ENCODE measurements at regions not wholly inside any gene's neighbourhood (a gene's known extent, or its start where the extent isn't known, plus 50 kb on each side); places are given as distances from the start of the nearest gene placed in this dataset.
"Not testable (repeated sequence)": the region's sequence is repeated elsewhere in the genome, so short reads cannot be mapped to it uniquely, and the experiment has no call there.

DNA sequence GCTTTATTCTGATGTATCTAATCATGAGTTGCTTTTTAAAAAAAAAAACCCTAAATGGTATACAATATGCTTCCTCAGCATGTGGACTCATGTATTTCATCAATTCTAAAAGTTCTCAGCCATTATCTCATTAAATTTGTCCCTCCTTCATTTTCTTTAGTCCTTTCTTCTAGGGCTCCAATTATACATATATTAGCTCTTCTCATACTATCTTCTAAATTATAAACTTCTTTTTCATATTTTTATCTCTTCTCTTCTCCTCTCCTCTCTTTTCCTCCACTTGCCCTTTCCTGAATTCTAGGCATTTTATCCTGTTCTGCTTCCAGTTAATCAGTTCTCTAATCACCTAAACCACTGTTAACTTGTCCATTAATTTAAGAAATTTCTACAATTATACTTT is 55.0 kb upstream of the IL33 start:
- no peak for DNase-seq (ENCODE audit: low read depth in 3 of 3)

DNA sequence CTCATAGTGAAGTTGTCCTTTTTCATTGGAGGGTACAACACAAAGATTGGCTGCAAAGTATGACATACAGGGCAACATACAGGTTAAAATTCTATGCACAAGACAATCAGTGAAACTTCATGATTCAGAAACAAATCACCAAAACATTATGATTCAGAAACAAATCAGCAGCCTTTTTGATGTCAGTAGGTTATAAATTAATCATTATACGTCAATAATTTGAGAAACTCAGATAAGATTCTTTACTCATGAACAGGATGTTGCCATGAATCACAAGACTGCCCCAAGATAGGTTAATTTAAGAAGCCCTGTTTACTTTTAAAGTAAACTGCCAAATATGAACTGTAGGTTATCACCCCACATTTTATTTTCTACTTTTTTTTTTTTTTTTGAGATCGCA is 62.2 kb upstream of the IL33 start:
- DNase-seq (ENCODE audit: low read depth in 3 of 3) = no peak

DNA sequence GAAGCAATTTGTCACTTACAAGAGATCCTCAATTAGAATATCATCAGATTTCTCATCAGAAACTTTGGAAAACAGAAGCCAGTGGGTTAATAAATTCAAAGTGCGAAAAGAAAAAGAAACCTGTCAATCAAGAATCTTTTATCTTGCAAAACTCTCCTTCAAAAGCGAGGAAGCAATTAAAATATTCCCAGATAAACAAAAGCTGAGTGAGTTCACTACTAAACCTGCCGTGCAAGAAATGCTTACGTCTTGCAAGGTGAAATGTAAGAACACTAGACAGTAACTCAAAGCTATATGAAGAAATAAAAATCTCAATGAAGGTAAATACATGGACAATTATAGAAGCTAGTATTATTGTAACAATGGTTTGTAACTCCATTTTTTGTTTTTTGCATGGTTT is 62.8 kb upstream of the IL33 start:
- DNase-seq (ENCODE audit: low read depth in 3 of 3) = no peak

DNA sequence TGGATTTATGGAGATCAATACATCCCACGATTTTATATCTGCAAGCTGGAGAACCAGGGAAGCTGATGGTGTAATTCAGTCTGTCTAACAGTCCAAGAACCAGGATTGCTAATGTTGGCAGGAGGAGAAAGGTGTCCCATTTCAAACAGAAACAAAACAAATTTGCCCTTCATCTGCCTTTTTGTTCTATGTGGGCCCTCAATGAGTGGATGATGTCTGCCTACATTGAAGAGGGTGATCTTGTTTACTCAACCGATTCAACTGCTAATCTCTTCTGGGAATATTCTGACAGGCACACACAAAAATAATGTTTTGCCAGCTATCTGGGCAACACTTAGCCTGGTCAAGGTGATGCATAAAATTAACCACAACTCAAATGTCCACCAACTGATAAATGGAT is 65.1 kb upstream of the IL33 start:
- DNase-seq (ENCODE audit: low read depth in 3 of 3) = no peak

DNA sequence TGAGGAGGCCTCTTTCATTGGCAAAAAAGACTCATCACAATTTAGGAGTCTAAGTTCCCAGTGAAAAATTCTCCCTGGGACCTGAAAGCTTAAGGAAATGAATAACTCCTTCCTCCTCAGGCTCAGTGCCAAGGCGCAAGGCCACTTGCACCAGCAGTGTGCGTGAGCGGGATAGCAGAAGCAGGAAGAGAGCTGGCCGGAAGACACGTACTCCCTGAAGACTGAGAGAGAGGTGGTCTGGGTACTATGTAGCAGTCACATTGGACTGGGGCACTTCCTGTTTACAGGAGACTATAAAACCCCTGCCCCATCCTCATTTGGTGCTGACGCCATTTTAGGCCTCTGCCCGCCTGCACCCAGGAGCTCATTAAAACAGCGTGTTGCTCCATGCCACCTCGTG is 66.3 kb upstream of the IL33 start:
- DNase-seq (ENCODE audit: low read depth in 3 of 3) = no peak

DNA sequence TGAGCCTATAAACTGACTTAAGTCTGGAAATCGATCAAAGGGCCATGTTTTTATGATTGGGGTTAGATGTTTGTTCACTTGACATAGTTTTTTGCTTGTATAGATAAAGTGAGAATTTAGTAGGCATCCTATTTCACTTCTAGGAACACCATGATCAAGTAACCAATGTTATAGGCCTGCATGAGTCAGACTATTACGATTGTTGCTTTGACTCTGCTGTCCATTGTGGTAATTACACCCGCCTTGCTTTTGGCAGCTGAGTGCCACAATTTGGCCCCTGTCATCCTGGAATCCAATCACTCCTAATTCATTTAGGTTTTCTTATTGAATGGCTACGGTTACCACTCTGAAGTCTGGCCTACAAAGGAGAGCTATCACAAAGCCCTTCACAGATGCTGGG is 67.8 kb upstream of the IL33 start:
- DNase-seq (ENCODE audit: low read depth in 3 of 3) = no peak

DNA sequence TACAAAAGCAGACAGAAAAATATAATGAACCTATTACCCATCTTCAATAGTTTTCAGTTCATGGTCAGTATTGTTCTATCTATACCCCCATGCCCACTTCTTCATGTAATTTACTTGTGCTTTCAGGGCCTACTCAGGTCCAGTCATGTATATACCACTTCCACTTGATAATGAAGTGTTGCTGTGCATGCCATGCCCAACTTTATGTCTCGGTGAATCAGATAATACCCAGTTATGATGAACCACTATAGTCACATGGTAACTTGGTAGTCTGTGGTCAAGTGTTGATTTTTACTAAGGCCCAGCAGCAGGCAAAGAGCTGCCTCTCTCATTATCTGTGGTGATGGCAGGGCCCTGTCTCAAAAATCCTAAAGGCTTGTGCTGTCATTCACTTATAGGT is 70.7 kb upstream of the IL33 start:
- DNase-seq (ENCODE audit: low read depth in 3 of 3) = no peak

DNA sequence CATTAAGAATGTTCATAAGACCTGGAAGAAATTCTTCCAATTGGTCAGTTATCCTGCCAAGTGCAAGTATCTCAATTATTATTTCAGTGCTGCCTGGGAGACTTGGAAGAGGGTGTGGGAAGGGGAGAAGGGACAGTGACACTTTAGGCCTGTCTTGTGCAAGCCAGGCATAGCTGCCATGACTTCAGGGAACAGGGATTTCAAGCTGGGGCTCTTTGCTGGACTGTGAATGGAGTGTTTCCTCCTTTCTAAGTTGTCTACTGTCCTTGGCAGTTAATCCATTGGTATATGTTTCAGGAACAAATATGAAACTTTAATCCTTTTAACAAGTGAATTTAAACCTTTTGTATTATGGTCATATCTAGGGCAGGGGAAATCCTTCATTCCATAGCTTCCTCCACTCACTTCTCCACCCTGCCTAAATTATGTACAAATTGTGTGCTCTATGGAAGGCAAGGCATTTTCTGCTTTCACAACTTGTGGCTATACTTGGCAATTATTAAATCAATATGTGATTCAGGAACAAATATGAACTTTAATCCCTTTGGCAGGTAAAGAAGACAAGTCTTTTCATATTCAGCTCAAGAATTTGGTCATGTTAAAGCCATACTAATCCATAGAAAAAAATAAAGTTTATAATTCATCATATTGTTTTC is 72.7 kb upstream of the IL33 start:
- no peak for DNase-seq (ENCODE audit: low read depth in 3 of 3)

DNA sequence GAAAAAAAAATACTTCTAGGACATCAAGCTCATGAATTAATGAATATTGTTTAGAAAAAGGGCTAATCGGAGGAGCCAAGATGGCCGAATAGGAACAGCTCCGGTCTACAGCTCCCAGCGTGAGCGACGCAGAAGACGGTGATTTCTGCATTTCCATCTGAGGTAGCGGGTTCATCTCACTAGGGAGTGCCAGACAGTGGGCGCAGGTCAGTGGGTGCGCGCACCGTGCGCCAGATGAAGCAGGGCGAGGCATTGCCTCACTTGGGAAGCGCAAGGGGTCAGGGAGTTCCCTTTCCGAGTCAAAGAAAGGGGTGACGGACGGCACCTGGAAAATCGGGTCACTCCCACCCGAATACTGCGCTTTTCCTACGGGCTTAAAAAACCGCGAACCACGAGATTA is 79.8 kb upstream of the IL33 start:
- not testable (repeated sequence) for DNase-seq (ENCODE audit: low read depth in 3 of 3)

DNA sequence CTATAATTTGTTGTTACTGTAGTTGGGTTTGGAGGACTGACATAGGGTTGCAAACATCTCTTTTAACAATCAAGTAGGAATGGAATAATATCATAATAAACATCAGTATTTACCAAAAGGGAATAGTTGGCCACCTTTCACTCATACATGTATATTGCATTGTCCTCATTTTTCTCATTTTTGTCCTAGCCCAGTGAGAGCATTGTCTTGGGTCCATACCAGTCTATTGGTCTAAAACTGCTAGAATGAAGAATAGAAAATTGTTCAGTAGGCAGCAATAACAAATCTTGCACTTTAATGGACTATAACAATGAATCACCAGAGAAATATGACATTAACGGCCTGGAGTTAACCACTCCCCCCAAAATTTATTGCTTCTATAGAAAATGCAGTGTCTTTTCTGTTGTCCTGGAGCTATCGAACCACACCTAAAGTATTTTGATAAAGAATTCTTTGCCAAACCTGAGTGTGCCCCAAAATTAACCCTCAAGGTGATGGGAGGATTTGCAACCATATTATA is 80.9 kb upstream of the IL33 start:
- no peak for DNase-seq (ENCODE audit: low read depth in 3 of 3)

DNA sequence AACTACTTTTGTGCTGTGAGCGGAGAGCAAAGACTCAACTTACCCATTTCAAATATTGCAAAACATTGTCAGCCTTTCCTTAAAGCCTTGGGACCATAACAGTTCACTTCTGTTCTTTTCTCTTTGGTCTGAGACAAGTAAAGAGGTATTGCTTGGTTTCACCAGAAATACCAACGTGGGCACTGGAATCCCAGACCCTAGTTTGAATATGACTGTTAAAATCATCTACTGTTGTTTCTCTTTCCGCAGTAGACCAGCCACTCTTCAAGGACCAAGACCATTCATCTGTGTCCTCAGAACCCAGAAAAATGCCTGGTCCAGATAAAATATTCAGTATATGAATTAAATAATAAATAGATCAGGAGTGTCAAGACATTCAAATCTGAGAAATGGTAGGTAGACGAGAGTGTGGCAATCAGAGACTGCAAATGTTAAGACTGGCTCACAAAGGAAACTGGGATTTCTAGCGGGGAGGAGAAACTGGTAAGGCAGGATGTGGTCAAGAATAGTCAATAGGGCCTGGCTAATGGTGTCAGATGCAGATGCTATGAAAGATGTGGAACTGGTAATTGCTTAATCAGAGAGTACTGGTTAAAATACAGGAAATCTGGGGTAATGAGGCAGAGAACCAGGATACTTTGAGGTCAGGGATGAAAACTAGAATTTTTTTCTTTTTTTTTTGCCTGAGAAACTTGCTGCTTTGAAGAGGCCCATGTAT is 82.1 kb upstream of the IL33 start:
- no peak for DNase-seq (ENCODE audit: low read depth in 3 of 3)

DNA sequence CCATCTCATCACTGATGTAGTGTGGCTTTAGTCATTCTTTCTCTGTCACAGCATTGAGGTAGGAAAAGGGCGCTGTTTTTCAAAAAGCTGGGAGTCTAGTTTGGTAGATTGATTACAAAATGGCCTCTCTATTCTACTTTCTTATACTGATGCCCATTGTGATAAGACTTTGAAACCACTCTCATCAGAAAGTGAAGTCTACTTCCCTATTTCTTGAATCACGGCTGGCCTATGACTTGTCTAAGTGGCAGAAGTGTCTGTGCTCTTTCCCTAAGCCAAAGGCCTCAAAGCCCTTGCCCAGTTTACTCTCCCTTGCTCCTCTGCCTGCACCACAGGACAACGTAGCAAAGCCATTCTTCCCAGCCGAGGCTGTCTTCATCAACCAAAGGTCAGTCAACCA is 83.0 kb upstream of the IL33 start:
- no peak for DNase-seq (ENCODE audit: low read depth in 3 of 3)

DNA sequence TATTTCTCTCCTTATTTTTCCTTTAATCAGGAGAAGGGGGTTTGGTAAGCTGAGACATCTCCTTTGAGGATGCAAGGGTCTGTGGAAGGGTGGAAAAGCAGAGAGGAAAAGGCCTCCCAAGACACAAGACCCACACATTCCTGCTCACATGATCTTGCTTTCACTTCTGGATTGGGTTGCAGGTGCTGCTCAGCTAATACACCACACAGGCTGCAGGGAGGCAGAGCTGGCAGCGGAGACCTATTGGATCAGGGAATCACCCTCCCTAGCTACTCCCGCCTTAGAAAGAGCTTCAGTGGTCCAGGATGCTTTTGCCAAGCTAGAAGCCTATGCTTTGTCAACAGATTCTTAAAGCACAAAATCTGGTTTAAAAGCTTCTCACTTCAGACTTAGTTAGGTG is 87.6 kb upstream of the IL33 start:
- no peak for DNase-seq (ENCODE audit: low read depth in 3 of 3)

DNA sequence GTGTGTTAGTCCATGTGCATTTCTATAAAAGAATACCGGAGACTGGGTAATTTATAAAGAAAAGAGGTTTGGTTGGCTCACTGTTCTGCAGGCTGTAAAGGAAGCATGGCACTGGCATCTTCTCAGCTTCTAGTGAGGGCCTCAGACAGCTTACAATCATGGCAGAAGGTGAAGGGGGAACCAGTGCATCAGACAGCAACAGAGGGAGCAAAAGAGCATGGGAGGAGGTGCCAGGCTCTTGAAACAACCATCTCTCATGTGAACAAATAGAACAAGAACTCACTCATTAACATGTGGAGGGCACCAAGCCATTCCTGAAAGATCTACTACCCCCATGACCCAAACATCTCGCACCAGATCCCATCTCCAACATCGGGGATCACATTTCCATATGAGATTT is 89.2 kb upstream of the IL33 start:
- DNase-seq (ENCODE audit: low read depth in 3 of 3) = no peak

DNA sequence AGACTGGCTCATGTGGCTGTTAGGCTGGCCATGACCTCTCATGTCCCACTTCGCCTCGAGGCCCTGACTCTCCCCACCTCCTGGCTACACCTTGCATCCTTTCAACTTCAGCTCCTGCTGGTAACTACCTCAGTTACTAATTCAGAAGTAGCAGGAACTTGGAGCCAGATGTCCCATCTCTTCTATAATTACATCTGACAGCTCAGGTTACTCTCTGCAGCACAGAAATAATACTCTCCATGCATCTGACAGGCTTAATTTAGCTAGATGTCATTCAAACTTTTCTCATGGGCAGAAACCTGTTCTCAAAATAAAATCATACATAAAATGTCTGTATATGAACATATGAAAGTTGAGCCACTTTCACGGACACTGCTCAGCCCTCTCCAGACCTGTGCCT is 92.2 kb upstream of the IL33 start:
- DNase-seq (ENCODE audit: low read depth in 3 of 3) = no peak

DNA sequence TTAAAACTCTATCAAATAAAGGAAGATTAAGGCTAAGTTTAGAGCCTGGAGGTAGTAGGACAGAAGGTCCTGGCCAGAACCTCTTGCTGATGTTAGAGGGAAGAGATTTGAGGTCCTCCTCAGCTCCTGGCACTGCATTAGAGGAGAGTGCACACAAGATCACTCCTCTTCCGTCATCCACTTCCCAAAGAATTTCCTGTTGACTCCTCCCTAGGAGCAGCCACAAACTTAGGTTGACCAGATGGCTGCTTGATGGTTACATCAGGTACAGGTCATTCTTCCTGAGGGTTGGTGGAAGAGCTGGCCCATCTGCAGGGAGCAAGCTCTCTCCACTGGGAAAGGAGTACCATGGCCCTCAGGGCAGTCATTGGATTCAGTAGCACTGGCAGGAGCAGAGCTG is 93.9 kb upstream of the IL33 start:
- no peak for DNase-seq (ENCODE audit: low read depth in 3 of 3)

DNA sequence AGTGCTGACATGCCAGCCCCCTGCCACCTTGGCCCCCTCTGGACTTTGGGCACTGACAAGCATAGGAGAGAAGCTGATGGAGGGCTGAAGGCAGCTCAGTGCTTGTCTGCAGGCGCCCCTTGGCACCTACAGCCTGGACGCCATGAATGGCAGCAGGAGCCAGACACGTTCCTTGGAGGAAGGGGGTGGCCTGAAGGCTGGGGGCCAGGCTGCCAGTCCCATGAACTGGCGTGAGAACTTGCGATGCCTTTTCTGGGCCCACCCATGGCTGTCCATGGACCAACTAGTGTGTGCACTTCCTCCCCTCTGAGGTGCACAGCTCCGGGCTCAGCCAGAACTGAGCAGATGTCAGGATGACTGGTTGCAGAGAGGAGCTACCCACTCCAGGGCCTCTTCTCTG is 99.0 kb upstream of the RANBP6 start:
- no peak for DNase-seq (ENCODE audit: low read depth in 3 of 3)

DNA sequence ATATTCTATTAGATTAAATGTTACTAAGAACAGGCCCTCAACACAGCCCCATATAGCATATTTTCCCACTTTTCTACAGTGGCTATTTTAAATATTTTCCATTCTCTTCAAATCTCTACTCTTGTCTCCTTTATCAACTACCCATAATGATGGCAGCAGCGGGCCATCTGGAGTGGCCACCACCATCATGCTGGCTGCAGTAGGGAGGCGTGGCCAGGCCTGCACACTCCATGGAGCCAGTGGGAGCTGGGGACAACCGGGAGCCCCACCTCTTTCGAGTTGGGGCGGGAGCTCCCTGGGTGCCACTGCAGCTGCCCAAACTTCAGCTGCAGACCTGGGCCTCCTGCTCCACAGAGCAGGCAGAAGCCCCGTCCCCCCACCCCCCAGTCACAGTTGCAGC is 98.4 kb upstream of the RANBP6 start:
- DNase-seq (ENCODE audit: low read depth in 3 of 3) = no peak

DNA sequence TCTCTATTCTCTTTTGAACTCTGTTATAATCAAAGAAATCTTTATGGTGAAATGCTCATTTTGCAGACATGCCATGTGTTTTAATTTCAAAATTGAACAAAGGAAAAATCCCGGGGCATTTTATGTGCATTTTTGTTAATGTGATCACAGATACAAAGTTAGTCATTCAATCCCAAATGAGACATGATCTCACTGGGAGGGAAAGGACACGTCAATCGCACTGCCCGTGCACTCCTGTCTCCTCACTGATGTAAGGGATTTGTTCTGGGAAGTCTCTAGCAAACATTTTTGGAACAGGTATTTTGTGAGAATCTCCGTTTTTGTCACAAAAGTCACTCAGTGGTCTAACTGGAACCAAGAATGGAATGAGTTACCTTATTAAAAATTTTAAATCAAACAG is 97.9 kb upstream of the RANBP6 start:
- DNase-seq (ENCODE audit: low read depth in 3 of 3) = no peak

DNA sequence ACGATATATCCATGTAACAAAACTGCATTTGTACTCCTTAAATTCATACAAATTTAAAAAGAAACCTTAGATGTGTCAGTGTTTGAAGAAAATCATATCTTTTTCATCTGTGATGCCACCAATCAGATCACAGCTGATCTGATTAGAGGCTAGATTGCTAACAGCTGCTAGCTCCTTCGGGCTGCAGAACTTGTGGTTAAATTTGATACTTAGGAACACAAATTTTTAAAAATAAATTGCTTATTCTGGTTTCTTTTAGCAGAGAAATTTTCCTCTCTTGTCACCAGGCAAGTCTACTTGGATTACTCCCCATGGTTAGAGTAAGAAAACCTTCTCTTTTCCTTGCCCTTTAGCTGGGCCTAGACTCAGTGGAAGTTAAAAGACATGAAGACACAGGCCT is 94.6 kb upstream of the RANBP6 start:
- DNase-seq (ENCODE audit: low read depth in 3 of 3) = no peak

DNA sequence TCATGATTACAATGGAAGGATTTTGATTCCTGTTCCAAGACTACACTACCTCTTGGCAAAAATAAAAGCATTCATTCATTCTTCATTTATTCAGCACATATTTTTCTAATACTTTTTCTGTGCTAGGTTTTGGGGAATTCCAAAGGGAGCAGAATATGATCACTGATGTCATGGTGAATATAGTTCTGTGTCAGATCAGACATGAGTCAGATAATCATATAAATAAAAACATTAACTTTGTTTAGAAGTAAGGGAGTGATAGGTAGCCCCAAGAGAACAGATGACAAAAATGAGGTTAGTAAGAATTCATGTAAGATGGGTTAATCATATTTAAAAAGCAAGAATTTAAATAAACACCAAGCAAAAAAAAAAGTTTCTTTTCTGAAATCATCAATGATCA is 94.1 kb upstream of the RANBP6 start:
- no peak for DNase-seq (ENCODE audit: low read depth in 3 of 3)

DNA sequence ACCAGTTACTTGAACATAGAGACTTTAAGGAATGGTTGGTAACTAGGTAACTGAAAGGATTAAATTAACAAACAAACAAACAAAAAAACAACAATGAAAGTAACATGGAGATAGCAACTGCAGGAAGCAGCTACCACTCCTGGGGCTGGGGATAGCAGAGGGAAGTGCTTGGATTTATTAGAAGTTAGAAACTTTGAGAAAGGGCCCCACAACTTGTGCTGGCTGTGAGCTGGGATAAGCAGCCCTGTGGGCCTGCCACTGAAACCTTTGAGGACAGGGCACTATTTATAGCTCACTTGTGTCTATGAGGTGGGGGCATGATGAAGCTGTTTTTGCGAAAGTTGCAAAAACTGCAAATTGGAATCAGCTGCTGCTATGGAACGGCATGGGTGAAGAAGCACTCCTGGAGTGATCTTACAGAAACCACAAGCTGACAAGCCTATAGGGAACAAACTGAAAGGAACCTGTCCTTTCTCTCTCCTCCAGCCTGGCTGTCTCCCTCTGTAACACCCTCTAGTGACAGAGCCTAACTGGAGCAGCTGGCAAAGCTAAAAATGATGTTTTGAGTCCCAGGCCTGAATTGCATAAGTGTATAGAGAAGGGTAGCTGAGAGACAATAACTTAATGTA is 91.4 kb upstream of the RANBP6 start:
- DNase-seq (ENCODE audit: low read depth in 3 of 3) = no peak

DNA sequence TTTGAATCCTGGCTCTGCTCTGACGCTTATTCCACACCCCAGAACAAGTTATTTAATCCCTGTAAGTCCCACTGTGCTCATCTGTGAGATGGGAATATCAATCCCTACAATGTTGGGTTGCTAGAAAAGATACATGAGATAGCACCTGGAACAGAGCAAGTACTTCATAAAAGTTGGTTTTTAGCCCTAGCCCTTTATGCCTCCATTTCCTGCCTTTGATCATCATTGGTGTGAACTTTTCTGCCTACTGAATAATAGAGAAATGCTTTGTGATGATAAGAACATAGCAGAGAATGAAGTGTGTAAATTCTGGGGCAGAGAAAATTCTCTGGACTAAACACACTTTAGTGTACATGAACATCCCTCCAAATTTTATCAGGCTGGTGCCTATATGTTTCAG is 90.3 kb upstream of the RANBP6 start:
- DNase-seq (ENCODE audit: low read depth in 3 of 3) = no peak

Data from stimulated activated CD4-positive, alpha-beta T cell treated with anti-CD3 and anti-CD28 coated beads, TNF-alpha, amount 100 ng/mL, for 4 hours (primary cell).